ENCODE measurements at regions not wholly inside any gene's neighbourhood (a gene's known extent, or its start where the extent isn't known, plus 50 kb on each side); places are given as distances from the start of the nearest gene placed in this dataset.
A peak's percentile ranks its signal among the peaks of the same experiment; 100 is the strongest.
"Not testable (repeated sequence)": the region's sequence is repeated elsewhere in the genome, so short reads cannot be mapped to it uniquely, and the experiment has no call there.

DNA sequence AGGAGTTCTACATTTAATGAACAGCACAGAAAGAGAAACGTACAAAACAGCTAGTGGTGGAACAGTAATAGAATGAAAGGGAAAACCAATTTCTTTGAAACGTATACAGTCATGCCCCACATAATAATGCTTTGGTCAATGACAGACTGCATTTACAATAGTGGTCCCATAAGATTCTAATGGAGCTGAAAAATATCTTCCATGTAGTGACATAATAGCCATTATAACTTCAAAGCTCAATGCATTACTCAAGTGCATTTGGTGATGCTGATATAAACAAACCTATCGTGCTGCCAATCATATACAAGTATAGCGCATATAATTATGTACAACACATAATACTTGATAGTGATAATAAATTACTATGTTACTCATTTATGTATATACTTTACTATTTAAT, 1008.9 kb upstream of the FOXG1 start:
- not testable (repeated sequence) for DNase-seq (ENCODE audit: low spot score)

GRCh38 chr14:27760367-27760766, 1006.2 kb upstream of the FOXG1 start:
- DNase-seq (ENCODE audit: low spot score), result not testable (repeated sequence)

GRCh38 chr14:27799066-27800028, 967.2 kb upstream of the FOXG1 start:
- not testable (repeated sequence) for DNase-seq (ENCODE audit: low spot score)

DNA sequence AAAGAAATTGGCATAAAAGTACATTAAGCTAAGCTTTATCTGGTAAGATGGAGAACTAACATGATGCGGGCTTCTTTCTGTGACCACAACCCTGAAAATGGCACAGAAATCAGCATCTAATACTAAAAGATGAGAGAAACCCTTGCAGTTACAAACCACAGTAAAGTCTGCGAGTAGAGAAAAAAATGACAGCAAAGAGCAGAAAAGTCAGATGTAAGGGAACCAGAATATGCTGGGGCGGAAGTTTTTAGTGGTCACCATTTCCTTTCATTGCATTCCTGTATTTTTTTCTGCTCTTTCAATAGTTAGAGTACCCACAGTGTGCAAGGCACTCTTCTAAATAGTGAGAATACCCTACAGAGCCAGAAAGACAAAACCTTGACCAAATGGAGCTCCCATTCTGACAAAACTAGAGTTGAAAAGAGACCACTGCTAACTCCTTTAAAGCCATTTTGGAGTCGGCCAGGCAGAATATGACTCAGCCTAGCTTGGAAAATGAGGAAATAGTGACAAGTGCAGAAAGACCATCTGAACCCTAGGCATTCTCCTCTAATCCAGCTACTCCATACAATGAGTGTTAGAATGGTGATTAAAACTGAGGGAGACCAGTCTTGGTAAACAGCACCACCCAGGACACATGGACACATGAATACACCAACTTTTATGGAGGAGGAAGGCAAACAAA, 948.7 kb upstream of the FOXG1 start:
- not testable (repeated sequence) for DNase-seq (ENCODE audit: low spot score)

GRCh38 chr14:27826149-27826548, 940.4 kb upstream of the FOXG1 start:
- DNase-seq (ENCODE audit: low spot score), result not testable (repeated sequence)

GRCh38 chr14:27831978-27832377, 934.6 kb upstream of the FOXG1 start:
- DNase-seq (ENCODE audit: low spot score), result not testable (repeated sequence)

DNA sequence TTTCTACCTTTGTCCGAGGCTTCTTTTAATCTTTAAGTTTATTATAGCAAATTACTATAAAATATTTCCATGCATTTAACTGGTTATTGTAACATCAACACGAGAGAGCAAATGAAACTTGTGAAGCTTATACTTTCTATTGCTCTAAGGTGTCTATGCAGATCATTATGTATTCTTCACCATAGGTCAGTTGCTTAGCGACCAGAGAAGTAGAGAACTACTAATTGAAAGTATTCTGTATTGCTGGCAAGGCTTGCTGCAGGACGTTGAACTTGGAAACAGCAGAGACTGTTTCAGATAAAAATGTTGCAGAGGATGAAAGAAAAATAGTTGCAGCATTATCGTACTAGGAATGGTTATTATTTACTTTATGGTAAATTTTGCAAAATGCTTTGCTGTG, 933.6 kb upstream of the FOXG1 start:
- DNase-seq (ENCODE audit: low spot score), result not testable (repeated sequence)

DNA sequence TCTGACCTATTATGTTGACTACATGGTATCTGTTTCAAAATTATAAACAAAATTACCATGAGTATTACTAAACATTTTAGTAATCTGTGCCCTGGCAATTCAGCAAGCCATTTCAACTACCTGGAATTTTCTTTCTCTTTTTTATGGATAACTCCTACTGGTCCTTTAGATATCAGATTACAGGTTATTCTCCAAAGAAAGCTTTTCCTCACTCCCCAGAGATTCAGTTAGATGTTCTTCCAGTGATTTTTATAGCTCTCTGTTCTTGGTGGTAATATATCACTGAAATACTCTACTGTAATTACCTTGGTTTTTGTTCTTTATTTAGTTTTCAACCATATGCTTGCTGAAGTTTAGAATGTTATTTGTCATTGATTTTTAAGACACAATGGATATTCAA, 930.2 kb upstream of the FOXG1 start:
- no peak for DNase-seq (ENCODE audit: low spot score)

DNA sequence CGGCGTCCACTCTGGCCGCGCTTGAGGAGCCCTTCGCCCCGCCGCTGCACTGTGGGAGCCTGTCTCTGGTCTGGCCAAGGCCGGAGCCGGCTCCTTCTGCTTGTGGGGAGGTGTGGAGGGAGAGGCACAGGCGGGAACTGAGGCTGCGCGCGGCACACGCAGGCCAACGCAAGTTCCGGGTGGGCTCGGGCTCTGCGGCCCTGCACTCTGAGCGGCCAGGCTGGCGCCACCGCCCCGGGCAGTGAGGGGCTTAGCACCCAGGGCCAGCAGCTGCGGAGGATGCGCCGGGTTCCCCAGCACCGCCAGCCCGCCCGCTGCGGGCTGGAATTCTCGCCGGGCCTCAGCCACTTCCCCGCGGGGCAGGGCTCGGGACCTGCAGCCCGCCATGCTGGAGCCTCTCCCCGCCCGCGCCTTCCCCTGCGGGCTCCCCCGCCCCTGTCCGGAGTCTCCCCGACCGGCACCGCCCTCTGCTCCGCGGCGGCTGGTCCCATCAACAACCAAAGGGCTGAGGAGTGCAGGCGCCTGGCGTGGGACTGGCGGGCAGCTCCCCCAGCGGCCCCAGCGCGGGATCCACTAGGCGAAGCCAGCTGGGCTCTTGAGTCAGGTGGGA, 921.2 kb upstream of the FOXG1 start:
- no peak for DNase-seq (ENCODE audit: low spot score)

DNA sequence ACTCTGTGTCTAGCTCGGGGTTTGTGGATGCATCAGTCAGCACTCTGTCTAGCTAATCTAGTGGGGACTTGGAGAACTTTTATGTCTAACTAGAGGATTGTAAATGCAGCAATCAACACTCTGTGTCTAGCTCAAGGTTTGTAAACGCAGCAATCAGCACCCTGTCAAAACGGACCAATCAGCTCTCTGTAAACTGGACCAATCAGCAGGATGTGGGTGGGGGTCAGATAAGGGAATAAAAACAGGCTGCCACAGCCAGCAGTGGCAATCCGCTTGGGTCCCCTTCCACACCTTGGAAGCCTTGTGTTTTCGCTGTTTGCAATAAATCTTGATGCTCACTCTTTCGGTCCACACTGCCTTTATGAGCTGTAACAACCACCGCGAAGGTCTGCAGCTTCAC, 920.7 kb upstream of the FOXG1 start:
- peak; percentile 0 for DNase-seq (ENCODE audit: low spot score)

- not testable (repeated sequence) for DNase-seq (ENCODE audit: low spot score)
These were observed 919.1 kb upstream of the FOXG1 start for GRCh38 chr14:27847480-27847879.

DNA sequence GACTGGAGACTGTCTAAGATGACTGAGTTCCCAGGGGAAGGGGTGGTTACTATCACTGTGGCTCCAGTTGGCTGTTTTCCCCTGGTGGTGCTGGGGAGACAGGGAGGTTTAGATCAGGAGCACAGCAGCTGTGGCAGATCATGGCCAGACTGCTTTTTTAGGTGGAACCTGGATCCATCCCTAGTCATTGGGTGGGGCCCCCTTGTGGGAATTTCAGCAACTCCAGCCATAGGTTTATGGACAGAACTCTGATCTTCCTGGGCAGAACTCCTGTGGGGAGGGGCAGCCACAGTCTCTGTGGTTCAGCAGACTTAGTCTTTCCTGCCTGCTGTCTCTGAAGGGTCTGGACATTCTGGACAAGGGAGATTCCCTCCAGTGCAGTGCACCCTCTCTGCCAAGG, 917.4 kb upstream of the FOXG1 start:
- DNase-seq (ENCODE audit: low spot score), result not testable (repeated sequence)

- DNase-seq (ENCODE audit: low spot score), result no peak
These were observed 903.9 kb upstream of the FOXG1 start for GRCh38 chr14:27862684-27863083.

- no peak for DNase-seq (ENCODE audit: low spot score)
These were observed 903.4 kb upstream of the FOXG1 start for GRCh38 chr14:27863166-27863565.

DNA sequence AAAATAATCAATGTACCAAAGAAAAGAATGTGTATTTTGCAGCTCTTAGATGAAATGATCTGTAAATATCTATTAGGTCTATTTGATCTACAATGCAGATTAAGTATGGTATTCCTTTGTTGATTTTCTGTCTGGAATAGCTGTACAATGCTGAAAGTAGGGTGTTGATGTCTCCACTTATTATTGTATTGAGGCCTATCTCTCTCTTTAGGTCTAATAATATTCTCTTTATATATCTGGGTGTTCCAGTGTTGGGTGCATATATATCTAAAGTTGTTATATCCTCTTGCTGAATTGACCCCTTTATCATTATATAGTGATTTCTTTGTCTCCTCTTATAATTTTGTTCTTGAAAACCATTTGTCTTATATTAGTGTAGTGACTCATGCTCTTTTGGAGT, 885.5 kb upstream of the FOXG1 start:
- no peak for DNase-seq (ENCODE audit: low spot score)

DNA sequence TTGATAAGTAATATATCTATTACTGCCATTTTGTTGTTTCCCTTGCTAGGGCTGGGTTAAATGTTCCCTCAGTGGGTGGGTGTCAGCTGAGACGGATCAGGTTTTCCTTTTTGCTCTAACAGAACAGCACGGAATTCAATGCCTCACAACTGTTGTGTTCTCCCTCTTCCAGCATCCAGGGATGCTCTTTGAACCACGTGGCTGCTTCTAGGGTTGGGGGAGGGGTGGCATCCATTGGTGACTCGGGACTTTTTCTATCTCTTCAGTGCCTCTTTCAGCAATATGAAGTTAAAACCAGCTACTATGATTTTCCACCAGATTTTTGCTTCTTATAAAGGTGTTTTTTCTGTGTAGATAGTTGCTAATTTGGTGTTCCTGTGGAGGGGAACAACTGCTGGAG, 884.9 kb upstream of the FOXG1 start:
- DNase-seq (ENCODE audit: low spot score), result no peak

- no peak for DNase-seq (ENCODE audit: low spot score)
These were observed 880.3 kb upstream of the FOXG1 start for GRCh38 chr14:27886256-27886655.

GRCh38 chr14:27890259-27890658, 876.3 kb upstream of the FOXG1 start:
- no peak for DNase-seq (ENCODE audit: low spot score)

- DNase-seq (ENCODE audit: low spot score), result not testable (repeated sequence)
These were observed 858.1 kb upstream of the FOXG1 start for GRCh38 chr14:27908484-27908883.

GRCh38 chr14:27916326-27916725, 850.3 kb upstream of the FOXG1 start:
- no peak for DNase-seq (ENCODE audit: low spot score)

- DNase-seq (ENCODE audit: low spot score), result no peak
These were observed 848.7 kb upstream of the FOXG1 start for GRCh38 chr14:27917896-27918295.

DNA sequence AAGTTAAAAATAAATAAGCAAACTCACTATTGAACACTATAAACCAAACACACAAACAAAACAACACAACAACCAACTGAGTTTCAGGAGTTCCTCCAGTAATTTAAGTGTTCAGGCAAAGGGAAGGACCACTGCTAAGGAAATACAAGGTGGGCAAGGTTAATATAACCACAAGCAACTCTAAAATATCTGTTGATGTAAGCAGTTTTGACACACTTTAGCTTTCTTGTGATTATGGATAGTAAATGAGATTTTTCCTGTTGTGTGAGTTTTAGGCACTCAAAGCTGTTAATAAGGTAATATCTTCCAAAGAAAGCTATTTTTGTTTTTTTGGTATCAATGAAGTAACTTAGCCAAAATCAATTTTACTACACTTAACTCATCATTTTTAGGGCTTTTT, 839.1 kb upstream of the FOXG1 start:
- no peak for DNase-seq (ENCODE audit: low spot score)
